ENCODE measurements at regions not wholly inside any gene's neighbourhood (a gene's known extent, or its start where the extent isn't known, plus 50 kb on each side); places are given as distances from the start of the nearest gene placed in this dataset.

- TF ChIP-seq CTCF (IDR thresholded peaks at IDR 0.05): no peak
- FAIRE-seq (no peak), ATAC-seq (no peak), DNase-seq (no peak)
- Histone ChIP-seq H3K4me1 (no peaks in the 10 kb centered on the region), H3K27me3 (no peaks in the 10 kb centered on the region), H3K9me3 (no peaks in the 10 kb centered on the region), H3K36me3 (no peaks in the 10 kb centered on the region), H3K27ac (no peak overlapping the region), H3K4me3 (no peak overlapping the region)
- 66 to 77% methylated on average over 2 of the region's 2 CpGs for WGBS, 2 donors
- intact Hi-C loops (cut with DNase I): loop anchor here in 1 of 3 donors (10.0 kb wide), 1 partner anchor 59 kb away; no protein-coding TSS in a partner anchor
Observed at GRCh38 chr9:74334271-74334670, 162.9 kb upstream of the RORB start.

- Histone ChIP-seq H3K4me1 (no peaks in the 10 kb centered on the region), H3K36me3 (no peaks in the 10 kb centered on the region), H3K9me3 (no peaks in the 10 kb centered on the region), H3K27me3 (no peaks in the 10 kb centered on the region), H3K27ac (no peak overlapping the region), H3K4me3 (no peak overlapping the region)
- no peak for TF ChIP-seq CTCF (IDR thresholded peaks at IDR 0.05)
- DNase-seq (no peak), FAIRE-seq (no peak), ATAC-seq (peak in 2 of 4 donors; percentile 42 to 71)
- WGBS, 2 donors: 5 to 6% methylated on average over 1 of the region's 1 CpG
- intact Hi-C loops (cut with DNase I): loop anchor here in 1 of 3 donors (10.0 kb wide), 1 partner anchor 61 kb away; no protein-coding TSS in a partner anchor
Observed at GRCh38 chr9:74336161-74336560, 161.0 kb upstream of the RORB start.

- 47 to 62% methylated on average over 3 of the region's 3 CpGs for WGBS, 2 donors
- no peak overlapping the region for H3K27ac ChIP-seq
- H3K9me3 ChIP-seq: no peaks in the 10 kb centered on the region
- TF ChIP-seq CTCF (IDR thresholded peaks at IDR 0.05): no peak
- intact Hi-C loops (cut with DNase I): no loop called here
- DNase-seq (no peak), ATAC-seq (no peak), FAIRE-seq (no peak)
- no peaks in the 10 kb centered on the region for H3K4me1 ChIP-seq
- no peaks in the 10 kb centered on the region for H3K36me3 ChIP-seq
- no peak overlapping the region for H3K4me3 ChIP-seq
- no peaks in the 10 kb centered on the region for H3K27me3 ChIP-seq
Observed at GRCh38 chr9:74348777-74349176, 148.4 kb upstream of the RORB start.

- 83 to 95% methylated on average over 2 of the region's 2 CpGs for WGBS, 2 donors
- Histone ChIP-seq H3K9me3 (no peaks in the 10 kb centered on the region), H3K4me1 (no peaks in the 10 kb centered on the region), H3K27me3 (no peaks in the 10 kb centered on the region), H3K27ac (no peak overlapping the region), H3K4me3 (no peak overlapping the region), H3K36me3 (no peaks in the 10 kb centered on the region)
- intact Hi-C loops (cut with DNase I): no loop called here
- DNase-seq: no peak
- no peak for ATAC-seq
- no peak for FAIRE-seq
- TF ChIP-seq CTCF (IDR thresholded peaks at IDR 0.05): no peak
Observed at GRCh38 chr9:74355107-74355506, 142.0 kb upstream of the RORB start.

GRCh38 chr9:74357577-74357976, 139.6 kb upstream of the RORB start:
- no peaks in the 10 kb centered on the region for H3K27me3 ChIP-seq
- H3K27ac ChIP-seq: no peak overlapping the region
- 5 to 16% methylated on average over 2 of the region's 2 CpGs for WGBS, 2 donors
- H3K9me3 ChIP-seq: no peaks in the 10 kb centered on the region
- H3K4me3 ChIP-seq: no peak overlapping the region
- TF ChIP-seq CTCF (IDR thresholded peaks at IDR 0.05): no peak
- DNase-seq (no peak), ATAC-seq (no peak), FAIRE-seq (no peak)
- no peaks in the 10 kb centered on the region for H3K36me3 ChIP-seq
- no peaks in the 10 kb centered on the region for H3K4me1 ChIP-seq
- intact Hi-C loops (cut with DNase I): no loop called here
